ENCODE measurements at regions not wholly inside any gene's neighbourhood (a gene's known extent, or its start where the extent isn't known, plus 50 kb on each side); places are given as distances from the start of the nearest gene placed in this dataset.

GRCh38 chr9:86547571-86547970 is 193.4 kb upstream of the TUT7 start:
- no peak for TF ChIP-seq POLR2A (IDR thresholded peaks at IDR 0.05; ENCODE audit: low read length)
- no peak for TF ChIP-seq GATA1 (IDR thresholded peaks at IDR 0.05; ENCODE audit: low read depth, low read length)

All from erythroblast (primary cell).